Neutrophil (primary cell): ENCODE measurements at regions not wholly inside any gene's neighbourhood (a gene's known extent, or its start where the extent isn't known, plus 50 kb on each side); places are given as distances from the start of the nearest gene placed in this dataset.
"Not testable (repeated sequence)": the region's sequence is repeated elsewhere in the genome, so short reads cannot be mapped to it uniquely, and the experiment has no call there.

Experiments used
- H3K27ac ChIP-seq: fragments of 200-600 bp; sonication (generic); 2 replicates; pipeline ENCODE4 v1.5.1; 2016; ENCODE audit warnings: mild to moderate bottlenecking, moderate library complexity
- H3K27me3 ChIP-seq: fragments of 200-600 bp; sonication (generic); 2 replicates; pipeline ENCODE4 v1.6.0; 2016; ENCODE audit warnings: mild to moderate bottlenecking
- H3K36me3 ChIP-seq: fragments of 200-600 bp; sonication (generic); 2 replicates; pipeline ENCODE4 v1.5.1; 2017
- H3K4me1 ChIP-seq, 2 experiments: fragments of 200-600 bp in 1 of 2; sonication (generic) in 1 of 2; 1 replicate in 1 of 2; 2 replicates in 1 of 2; pipeline versions ENCODE4 v1.5.1 to v1.6.1; 2013 to 2016; ENCODE audit warnings: low read depth in 1 of 2, low read length in 1 of 2, mild to moderate bottlenecking in 1 of 2, moderate library complexity in 1 of 2; ENCODE audit not compliant: control insufficient read depth in 1 of 2, insufficient read depth in 1 of 2
- H3K4me3 ChIP-seq, 2 experiments: fragments of 200-600 bp in 1 of 2; sonication (generic) in 1 of 2; 1 replicate in 1 of 2; 2 replicates in 1 of 2; pipeline ENCODE4 v1.5.1; 2013 to 2016; ENCODE audit warnings: low read depth in 1 of 2, low read length in 1 of 2, mild to moderate bottlenecking in 1 of 2, moderate library complexity in 1 of 2
- H3K9me3 ChIP-seq: fragments of 200-600 bp; sonication (generic); 2 replicates; pipeline ENCODE4 v1.5.1; 2016
- TF ChIP-seq, protein P1 (sequence below): fragments of 200-600 bp; sonication (generic); IDR thresholded peaks from 2 replicates; pipeline ENCODE4 v1.5.1; 2016; ENCODE audit warnings: antibody characterized with exemption

DNA sequence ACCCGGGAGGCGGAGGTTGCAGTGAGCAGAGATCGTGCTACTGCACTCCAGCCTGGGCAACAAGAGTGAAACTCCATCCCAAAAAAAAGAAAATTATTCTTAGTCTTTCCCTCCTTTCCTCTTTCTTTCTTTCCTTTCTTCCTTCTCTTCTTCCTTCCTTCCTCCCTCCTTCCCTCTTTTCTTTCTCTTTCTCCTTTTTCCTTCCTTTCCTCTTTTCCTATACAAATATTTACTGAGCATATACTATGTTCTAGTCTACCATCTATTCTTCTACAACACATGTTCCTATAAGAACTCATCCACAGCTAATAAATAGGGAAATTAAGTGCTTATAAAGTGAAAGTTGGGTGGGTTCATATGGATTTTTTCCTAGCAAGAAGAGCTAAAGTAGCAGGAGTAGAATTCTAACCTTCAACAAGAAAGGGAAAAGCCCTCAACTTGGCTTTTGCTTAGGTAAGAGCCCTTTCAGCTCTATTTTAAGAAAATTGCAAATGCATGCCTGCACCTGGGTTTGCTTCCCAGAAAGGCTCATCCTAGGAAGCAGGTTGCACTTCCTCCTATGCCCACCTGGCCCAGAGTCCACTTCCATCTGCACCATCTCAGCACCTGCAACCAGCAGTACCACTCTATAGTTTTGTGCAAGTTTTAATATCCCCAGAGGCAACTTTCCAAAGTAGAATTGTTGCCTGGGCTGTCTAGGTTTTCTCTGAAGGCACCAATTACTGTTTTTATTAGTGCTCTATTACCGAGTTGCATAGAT is 122.0 kb upstream of the CCND2 start:
- TF ChIP-seq, protein P1, sequence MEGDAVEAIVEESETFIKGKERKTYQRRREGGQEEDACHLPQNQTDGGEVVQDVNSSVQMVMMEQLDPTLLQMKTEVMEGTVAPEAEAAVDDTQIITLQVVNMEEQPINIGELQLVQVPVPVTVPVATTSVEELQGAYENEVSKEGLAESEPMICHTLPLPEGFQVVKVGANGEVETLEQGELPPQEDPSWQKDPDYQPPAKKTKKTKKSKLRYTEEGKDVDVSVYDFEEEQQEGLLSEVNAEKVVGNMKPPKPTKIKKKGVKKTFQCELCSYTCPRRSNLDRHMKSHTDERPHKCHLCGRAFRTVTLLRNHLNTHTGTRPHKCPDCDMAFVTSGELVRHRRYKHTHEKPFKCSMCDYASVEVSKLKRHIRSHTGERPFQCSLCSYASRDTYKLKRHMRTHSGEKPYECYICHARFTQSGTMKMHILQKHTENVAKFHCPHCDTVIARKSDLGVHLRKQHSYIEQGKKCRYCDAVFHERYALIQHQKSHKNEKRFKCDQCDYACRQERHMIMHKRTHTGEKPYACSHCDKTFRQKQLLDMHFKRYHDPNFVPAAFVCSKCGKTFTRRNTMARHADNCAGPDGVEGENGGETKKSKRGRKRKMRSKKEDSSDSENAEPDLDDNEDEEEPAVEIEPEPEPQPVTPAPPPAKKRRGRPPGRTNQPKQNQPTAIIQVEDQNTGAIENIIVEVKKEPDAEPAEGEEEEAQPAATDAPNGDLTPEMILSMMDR = no peak
- no peak overlapping the region for H3K4me3 ChIP-seq
- H3K27me3 ChIP-seq = no peaks in the 10 kb centered on the region
- peaks cover 47 to 51% of the 10 kb centered on the region in 2 experiments for H3K4me1 ChIP-seq
- H3K27ac ChIP-seq = peak overlapping the region; percentile 79
- no peaks in the 10 kb centered on the region for H3K9me3 ChIP-seq
- H3K36me3 ChIP-seq = no peaks in the 10 kb centered on the region

DNA sequence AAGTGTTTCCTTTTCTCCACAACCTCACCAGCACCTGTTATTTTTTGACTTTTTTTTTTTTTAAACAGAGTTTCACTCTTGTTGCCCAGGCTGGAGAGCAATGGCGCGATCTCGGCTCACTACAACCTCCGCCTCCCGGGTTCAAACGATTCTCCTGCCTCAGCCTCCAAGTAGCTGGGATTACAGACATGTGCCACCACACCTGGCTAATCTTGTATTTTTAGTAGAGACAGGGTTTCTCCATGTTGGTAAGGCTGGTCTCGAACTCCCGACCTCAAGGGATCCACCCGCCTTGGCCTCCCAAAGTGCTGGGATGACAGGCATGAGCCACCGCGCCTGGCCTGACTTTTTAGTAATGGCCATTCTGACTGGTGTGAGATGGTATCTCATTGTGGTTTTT is 123.2 kb upstream of the CCND2 start:
- not testable (repeated sequence) for H3K27me3 ChIP-seq
- peaks cover 48 to 53% of the 10 kb centered on the region in 2 experiments for H3K4me1 ChIP-seq

DNA sequence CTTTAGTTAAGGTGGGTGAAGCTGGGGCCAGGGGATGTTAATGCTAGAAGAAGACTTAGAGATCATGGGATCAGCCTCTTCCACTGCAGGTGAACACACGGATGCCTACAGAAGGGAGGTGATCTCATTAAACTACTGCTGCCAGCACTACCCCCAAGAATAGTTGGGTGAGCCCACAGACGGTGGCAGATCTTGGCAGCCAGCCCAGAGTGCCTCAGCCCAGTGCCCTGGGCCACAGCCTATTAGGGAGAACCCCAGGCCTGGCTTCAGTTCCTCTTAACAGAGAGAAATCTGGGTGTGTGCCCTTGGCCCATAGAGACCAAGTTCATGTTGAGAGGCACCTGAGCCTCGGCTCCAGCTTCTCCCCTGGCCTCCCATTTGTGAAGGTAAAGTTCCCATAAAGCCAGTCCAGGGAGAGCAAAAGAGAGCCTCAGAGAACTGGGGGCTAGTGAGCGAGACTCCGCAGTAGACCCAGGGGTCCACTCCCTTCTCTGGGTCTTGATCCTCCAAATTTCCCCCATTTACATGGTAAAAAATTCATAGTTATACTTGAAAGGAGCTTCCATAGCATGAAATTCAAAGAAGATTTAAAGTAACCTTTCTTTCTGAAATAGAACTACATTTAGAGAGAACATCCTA is 125.0 kb upstream of the CCND2 start:
- Histone ChIP-seq H3K4me1 (peaks cover 39 to 44% of the 10 kb centered on the region in 2 experiments), H3K27ac (no peak overlapping the region), H3K36me3 (no peaks in the 10 kb centered on the region), H3K27me3 (no peaks in the 10 kb centered on the region), H3K9me3 (no peaks in the 10 kb centered on the region), H3K4me3 (no peak overlapping the region)
- TF ChIP-seq, protein P1 = no peak

More for the DNA sequence above, 123.2 kb upstream of the CCND2 start:
- not testable (repeated sequence) for H3K9me3 ChIP-seq, H3K36me3 ChIP-seq, H3K27ac ChIP-seq, H3K4me3 ChIP-seq

DNA sequence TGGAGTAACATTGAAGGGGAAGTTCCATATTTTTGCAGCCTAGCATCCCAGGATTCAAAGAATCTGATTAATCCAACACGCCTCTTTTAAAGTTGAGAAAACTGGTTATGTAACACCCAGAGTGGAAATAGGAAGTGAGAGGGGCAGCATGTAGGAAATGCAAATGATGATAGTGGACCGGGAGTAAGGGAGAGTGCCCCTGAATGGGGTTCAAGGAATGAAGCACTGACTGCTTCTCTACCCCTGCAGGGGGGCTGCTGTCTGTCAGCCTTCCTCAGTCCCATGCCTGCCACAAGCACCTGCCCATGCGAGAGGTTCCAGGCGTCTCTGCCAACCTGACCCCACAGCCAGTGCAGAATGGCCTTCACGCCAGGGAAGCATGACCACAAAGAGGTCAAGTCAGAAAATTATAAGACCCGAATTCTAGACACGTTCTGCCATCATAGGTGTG is 126.5 kb upstream of the CCND2 start:
- Histone ChIP-seq H3K27ac (peak overlapping the region; percentile 10), H3K27me3 (no peaks in the 10 kb centered on the region), H3K4me1 (peaks cover 36 to 42% of the 10 kb centered on the region in 2 experiments), H3K9me3 (no peaks in the 10 kb centered on the region), H3K36me3 (no peaks in the 10 kb centered on the region), H3K4me3 (no peak overlapping the region)
- TF ChIP-seq, protein P1 = no peak

DNA sequence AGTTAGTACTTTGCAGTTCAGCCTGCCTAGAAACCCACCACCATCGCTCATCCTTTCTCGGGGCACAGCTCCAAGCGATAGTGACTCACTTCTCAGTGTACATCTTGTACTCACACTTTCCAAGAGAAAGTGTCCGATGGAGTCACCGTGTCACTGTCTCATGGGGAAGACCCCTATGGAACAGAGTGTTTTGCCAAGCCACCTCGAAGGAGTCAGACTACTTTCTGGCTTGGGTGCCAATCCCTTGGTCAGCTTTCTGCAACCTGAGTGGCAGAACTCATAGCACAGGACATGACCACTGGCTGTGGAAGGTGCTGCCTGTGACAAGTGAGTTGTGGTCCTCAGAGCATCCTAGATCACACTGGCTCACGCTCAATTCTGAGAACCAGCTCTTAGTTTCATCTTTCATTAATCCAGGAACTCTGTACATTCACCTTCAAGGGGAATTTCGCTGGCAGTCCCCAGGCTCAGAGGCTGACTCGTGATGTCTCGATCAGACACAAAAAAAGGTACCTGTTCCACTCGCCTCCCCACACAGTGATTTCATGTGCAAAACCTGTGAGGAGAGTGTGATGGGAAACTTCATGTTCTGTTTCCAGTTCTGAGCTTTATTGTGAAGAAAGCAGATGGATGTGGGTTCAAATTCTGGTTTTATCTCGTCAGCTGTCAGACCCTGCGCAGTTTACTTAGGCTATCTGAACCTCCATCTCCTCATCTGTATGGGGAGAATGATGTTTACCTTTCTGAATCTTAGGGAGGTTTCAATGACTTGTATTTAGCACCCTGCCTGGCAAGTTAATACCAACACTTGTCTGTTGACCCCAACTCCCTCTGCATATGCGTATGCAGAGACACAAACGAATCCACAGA is 127.3 kb upstream of the CCND2 start:
- Histone ChIP-seq H3K4me3 (no peak overlapping the region), H3K27ac (no peak overlapping the region), H3K4me1 (peaks cover 31 to 35% of the 10 kb centered on the region in 2 experiments), H3K36me3 (no peaks in the 10 kb centered on the region), H3K9me3 (no peaks in the 10 kb centered on the region), H3K27me3 (no peaks in the 10 kb centered on the region)
- TF ChIP-seq, protein P1 = no peak
